DOHH2 (cell line): ENCODE measurements at regions not wholly inside any gene's neighbourhood (a gene's known extent, or its start where the extent isn't known, plus 50 kb on each side); places are given as distances from the start of the nearest gene placed in this dataset.

ENCODE experiments used
- H3F3A ChIP-seq: fragments of 200-600 bp; sonication (generic), shearing (Covaris generic); 2 replicates; pipeline ENCODE4 v1.6.0; 2016; ENCODE audit warnings: antibody characterized with exemption, mild to moderate bottlenecking; ENCODE audit not compliant: control insufficient read depth, insufficient read depth
- H3K27ac ChIP-seq: fragments of 200-600 bp; sonication (generic); 2 replicates; pipeline ENCODE4 v1.5.1; 2014; ENCODE audit warnings: low read depth, mild to moderate bottlenecking, low read length, moderate library complexity
- H3K27me3 ChIP-seq: fragments of 200-600 bp; sonication (generic); 2 replicates; pipeline ENCODE4 v1.6.1; 2014; ENCODE audit warnings: mild to moderate bottlenecking, low read length, mixed read lengths; ENCODE audit not compliant: control insufficient read depth
- H3K36me3 ChIP-seq: fragments of 200-600 bp; sonication (generic); 2 replicates; pipeline ENCODE4 v1.6.1; 2014; ENCODE audit warnings: mild to moderate bottlenecking, low read length, moderate library complexity, mixed read lengths; ENCODE audit not compliant: control insufficient read depth
- H3K4me1 ChIP-seq: fragments of 200-600 bp; sonication (generic); 2 replicates; pipeline ENCODE4 v1.6.1; 2014; ENCODE audit warnings: mild to moderate bottlenecking, low read length, mixed read lengths; ENCODE audit not compliant: control insufficient read depth
- H3K4me2 ChIP-seq: fragments of 200-600 bp; sonication (generic); 2 replicates; pipeline ENCODE4 v1.6.0; 2014; ENCODE audit warnings: mild to moderate bottlenecking, low read length, moderate library complexity
- H3K4me3 ChIP-seq: fragments of 200-600 bp; sonication (generic); 2 replicates; pipeline ENCODE4 v1.5.1; 2014; ENCODE audit warnings: mild to moderate bottlenecking, low read length, mixed read lengths
- H3K79me2 ChIP-seq: fragments of 200-600 bp; sonication (generic); 2 replicates; pipeline ENCODE4 v1.6.1; 2014; ENCODE audit warnings: mild to moderate bottlenecking, low read length, mixed read lengths; ENCODE audit not compliant: control insufficient read depth
- H3K9me2 ChIP-seq: fragments of 200-600 bp; sonication (generic); replicated peaks from 2 replicates; pipeline ENCODE4 v1.6.1; 2014; ENCODE audit warnings: mild to moderate bottlenecking, low read length, mixed read lengths; ENCODE audit not compliant: control insufficient read depth
- H3K9me3 ChIP-seq: fragments of 200-600 bp; sonication (generic); 2 replicates; pipeline ENCODE4 v1.6.1; 2014; ENCODE audit warnings: antibody characterized with exemption, low read length, mixed read lengths; ENCODE audit not compliant: control insufficient read depth, insufficient read depth
- H4K20me1 ChIP-seq: fragments of 200-600 bp; sonication (generic); 2 replicates; pipeline ENCODE4 v1.6.0; 2014; ENCODE audit warnings: low read depth, mild to moderate bottlenecking, antibody characterized with exemption, low read length, moderate library complexity; ENCODE audit not compliant: control insufficient read depth, insufficient read depth
- EZH2phosphoT487 ChIP-seq: fragments of 200-600 bp; sonication (generic); IDR thresholded peaks from 2 replicates; pipeline ENCODE4 v1.6.1; 2017; ENCODE audit warnings: borderline replicate concordance, mild to moderate bottlenecking, antibody characterized with exemption, low read length, moderate library complexity, mixed read lengths
- TF ChIP-seq, protein P1 (sequence below): fragments of 200-600 bp; sonication (generic); IDR thresholded peaks from one replicate; pipeline ENCODE4 v1.5.1; 2014; ENCODE audit warnings: antibody characterized with exemption, mild to moderate bottlenecking, low read depth, low read length; ENCODE audit not compliant: poor library complexity, severe bottlenecking

DNA sequence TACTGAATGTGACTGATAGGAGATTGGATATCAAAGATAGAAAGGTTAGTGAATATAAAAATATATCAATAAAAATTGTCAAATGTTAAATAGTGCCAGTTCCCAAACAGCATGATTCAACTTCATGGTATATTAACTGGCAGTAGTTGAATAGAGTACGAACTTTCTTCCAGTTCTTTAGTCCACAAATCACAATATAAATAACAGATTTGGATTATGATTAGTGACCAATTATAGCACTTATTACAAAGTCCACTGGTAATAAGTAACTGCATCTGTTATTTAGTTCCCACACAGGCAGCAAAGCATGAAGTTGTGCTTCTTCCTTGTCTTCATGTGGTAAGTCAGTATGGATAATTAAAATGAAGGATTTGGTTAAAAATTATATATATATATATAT, 243.0 kb upstream of the VWC2 start:
- Histone ChIP-seq H3K36me3 (no peaks in the 10 kb centered on the region), H4K20me1 (no peaks in the 10 kb centered on the region)

DNA sequence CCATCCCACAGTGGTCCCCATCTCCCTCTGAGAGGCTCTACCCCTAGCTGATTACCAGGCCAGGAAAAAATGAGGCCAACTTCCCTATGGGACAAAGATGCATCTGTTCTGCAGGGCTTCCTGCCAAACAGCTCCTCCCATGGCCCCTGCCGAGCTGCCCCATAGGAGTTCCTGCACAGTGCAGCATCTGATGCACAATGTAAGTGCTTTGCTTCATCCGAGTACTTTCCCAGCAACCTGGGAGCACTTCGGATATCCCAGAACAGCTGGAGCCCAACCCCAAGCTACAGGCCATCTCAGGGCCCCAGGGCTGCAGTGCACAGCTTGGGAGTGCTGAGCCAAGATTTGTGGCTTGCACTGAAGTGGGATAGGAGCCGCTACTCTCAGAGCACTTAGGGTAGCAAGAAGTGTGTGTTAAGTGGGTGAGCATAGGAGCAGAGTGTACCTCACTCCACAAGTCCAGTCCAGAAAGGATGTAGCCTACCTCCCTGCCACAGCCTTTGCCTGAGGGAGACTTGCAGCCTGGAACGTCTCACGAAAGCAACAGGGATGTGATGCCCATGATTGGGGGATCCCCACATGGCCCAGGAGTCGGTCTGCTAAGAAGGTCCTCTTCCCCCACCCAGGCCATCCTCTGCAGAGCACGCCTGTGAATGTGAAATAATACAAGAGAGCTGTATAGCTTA, 209.6 kb upstream of the VWC2 start:
- Histone ChIP-seq H4K20me1 (no peaks in the 10 kb centered on the region), H3K9me2 (no peaks in the 10 kb centered on the region), H3K9me3 (no peaks in the 10 kb centered on the region), H3K27ac (no peak overlapping the region), H3K79me2 (no peaks in the 10 kb centered on the region), H3K4me1 (no peaks in the 10 kb centered on the region), H3F3A (no peaks in the 10 kb centered on the region), H3K27me3 (no peaks in the 10 kb centered on the region), H3K4me2 (no peak overlapping the region), H3K36me3 (no peaks in the 10 kb centered on the region), H3K4me3 (no peak overlapping the region)
- TF ChIP-seq, protein P1, sequence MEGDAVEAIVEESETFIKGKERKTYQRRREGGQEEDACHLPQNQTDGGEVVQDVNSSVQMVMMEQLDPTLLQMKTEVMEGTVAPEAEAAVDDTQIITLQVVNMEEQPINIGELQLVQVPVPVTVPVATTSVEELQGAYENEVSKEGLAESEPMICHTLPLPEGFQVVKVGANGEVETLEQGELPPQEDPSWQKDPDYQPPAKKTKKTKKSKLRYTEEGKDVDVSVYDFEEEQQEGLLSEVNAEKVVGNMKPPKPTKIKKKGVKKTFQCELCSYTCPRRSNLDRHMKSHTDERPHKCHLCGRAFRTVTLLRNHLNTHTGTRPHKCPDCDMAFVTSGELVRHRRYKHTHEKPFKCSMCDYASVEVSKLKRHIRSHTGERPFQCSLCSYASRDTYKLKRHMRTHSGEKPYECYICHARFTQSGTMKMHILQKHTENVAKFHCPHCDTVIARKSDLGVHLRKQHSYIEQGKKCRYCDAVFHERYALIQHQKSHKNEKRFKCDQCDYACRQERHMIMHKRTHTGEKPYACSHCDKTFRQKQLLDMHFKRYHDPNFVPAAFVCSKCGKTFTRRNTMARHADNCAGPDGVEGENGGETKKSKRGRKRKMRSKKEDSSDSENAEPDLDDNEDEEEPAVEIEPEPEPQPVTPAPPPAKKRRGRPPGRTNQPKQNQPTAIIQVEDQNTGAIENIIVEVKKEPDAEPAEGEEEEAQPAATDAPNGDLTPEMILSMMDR: no peak
- TF ChIP-seq EZH2phosphoT487: no peak

More for the DNA sequence above, 243.0 kb upstream of the VWC2 start:
- Histone ChIP-seq H3F3A (no peaks in the 10 kb centered on the region), H3K4me1 (no peaks in the 10 kb centered on the region), H3K27ac (no peak overlapping the region), H3K9me2 (no peaks in the 10 kb centered on the region), H3K27me3 (no peaks in the 10 kb centered on the region), H3K79me2 (no peaks in the 10 kb centered on the region), H3K9me3 (no peaks in the 10 kb centered on the region), H3K4me2 (no peak overlapping the region), H3K4me3 (no peak overlapping the region)
- TF ChIP-seq, protein P1: no peak
- no peak for TF ChIP-seq EZH2phosphoT487

DNA sequence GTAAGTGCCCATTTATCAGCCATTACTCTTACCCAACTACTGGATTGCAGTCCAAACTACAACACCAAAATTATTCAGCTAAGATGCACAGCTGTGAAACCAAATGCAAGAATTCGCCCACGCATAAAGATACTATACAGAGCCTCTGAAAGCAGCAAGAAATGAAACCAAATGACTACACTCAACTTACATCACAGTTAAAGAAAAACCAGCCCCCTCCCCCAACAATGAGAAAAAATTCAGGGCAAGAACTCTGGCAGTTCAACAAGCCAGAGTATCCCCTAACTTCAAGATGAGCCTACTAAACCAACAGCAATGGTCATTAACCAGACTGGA, 209.1 kb upstream of the VWC2 start:
- Histone ChIP-seq H3K9me2 (no peaks in the 10 kb centered on the region), H4K20me1 (no peaks in the 10 kb centered on the region), H3K9me3 (no peaks in the 10 kb centered on the region), H3K4me1 (no peaks in the 10 kb centered on the region), H3K27ac (no peak overlapping the region), H3K4me3 (no peak overlapping the region), H3F3A (no peaks in the 10 kb centered on the region), H3K4me2 (no peak overlapping the region), H3K27me3 (no peaks in the 10 kb centered on the region), H3K36me3 (no peaks in the 10 kb centered on the region), H3K79me2 (no peaks in the 10 kb centered on the region)
- no peak for TF ChIP-seq EZH2phosphoT487
- TF ChIP-seq, protein P1: no peak
